HG03196 (cell line): ENCODE measurements at regions not wholly inside any gene's neighbourhood (a gene's known extent, or its start where the extent isn't known, plus 50 kb on each side); places are given as distances from the start of the nearest gene placed in this dataset.
"Not testable (repeated sequence)": the region's sequence is repeated elsewhere in the genome, so short reads cannot be mapped to it uniquely, and the experiment has no call there.

Experiments used
- ATAC-seq: cut with Tn5 transposase; IDR thresholded peaks from one replicate; pipeline ENCODE4 v1.9.1; 2021; ENCODE audit not compliant: unreplicated experiment

GRCh38 chr1:218494449-218494852, 149.3 kb downstream of the TGFB2 start:
- no peak for ATAC-seq

- no peak for ATAC-seq
These were observed 150.8 kb downstream of the TGFB2 start for GRCh38 chr1:218495931-218496330.

DNA sequence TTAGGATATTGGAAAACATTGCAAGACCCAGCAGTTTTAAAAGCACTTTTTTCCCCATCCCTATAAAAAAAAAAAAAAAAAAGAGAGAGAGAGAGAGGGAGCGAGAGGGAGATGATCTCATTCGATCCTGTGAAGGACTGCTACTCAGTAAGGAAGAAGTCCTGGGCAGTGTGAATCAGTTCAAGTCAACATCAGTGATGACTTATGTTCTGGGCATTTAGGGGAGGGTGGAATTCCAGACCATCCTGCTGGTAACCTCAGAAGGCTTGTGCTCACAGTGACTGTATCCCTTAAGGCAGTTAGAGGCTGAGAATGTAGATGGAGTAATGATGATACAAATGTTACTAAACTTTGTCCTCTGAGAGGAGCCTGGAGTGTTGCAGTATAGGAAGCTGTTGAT, 151.4 kb downstream of the TGFB2 start:
- no peak for ATAC-seq

DNA sequence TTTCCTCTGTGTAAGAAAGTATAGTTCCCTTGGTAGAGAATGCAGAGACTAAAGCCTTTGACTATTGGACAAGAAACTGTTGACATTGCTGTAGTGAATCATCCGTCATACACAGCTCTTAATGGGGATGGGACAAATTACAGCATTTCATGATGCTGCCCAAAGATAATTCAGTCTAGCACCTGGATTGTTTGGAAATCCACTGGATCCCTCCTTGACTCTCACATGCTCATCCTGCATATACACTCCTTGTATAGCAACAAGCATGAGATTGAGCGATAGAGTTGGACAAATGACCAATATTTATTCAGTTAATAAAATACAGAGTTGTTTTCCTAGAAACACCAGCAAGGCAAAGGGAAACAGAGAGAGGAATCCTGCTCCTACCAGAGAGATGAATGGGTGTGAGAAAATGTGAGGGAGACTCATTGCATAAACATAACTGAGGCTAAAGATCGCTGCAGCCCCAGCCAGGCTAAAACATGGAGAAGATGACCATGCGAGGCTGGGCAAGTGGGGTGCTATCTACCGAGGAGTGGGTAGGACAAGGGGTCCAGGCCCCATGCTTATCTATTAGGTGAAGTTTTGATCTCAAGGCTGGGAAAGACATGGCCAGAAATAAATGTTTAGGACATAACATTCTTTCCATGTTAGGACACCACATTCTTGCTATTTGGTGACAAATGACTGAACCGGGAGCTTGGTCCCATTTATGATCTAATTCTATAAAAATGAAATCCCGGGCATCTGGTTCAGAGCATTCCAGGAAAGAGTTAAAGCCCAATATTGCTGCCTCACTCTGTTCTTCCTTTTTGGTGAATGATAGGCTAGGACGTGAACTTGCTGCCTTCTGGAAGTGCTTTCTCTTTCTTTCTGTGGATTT, 153.2 kb downstream of the TGFB2 start:
- no peak for ATAC-seq

GRCh38 chr1:218499011-218499691, 154.0 kb downstream of the TGFB2 start:
- no peak for ATAC-seq

GRCh38 chr1:218499911-218500310, 154.8 kb downstream of the TGFB2 start:
- no peak for ATAC-seq

DNA sequence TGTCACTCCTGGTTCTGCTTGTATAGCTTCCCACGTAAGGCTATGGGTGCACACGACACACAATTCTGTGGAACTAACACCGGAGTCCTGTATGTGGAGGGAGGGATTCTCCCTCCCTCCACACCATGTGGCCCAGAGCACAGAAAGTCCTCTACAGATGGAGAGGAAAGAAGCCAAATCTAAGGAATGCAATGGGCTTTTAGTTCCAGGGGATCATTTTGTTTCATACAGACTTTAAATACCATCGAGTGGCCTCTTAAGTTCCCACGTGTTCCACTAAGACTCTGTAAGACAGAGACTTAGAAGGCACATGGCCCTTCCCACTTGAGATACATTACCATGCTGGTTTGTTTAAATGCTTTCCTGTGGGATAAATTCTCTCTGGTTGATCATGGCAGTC, 156.0 kb downstream of the TGFB2 start:
- no peak for ATAC-seq

DNA sequence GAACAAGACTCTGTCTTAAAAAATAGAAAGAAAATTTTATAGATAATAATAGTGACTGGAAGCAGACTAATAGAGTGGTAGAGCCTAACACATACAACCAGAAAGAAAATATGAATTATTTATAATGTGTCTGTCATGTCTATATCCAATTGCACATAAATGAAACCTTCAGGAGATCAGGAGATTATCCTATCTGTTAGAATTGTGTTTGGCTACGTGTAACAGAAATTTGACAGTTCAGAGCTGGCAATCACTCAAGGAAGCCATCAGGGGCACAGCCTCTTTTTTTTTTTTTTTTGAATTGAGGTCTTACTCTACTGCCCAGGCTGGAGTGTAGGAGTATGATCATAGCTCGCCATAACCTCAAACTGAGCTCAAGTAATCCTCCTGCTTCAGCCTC, 157.2 kb downstream of the TGFB2 start:
- ATAC-seq = no peak

- ATAC-seq = no peak
These were observed 158.0 kb downstream of the TGFB2 start for GRCh38 chr1:218503102-218503501.

DNA sequence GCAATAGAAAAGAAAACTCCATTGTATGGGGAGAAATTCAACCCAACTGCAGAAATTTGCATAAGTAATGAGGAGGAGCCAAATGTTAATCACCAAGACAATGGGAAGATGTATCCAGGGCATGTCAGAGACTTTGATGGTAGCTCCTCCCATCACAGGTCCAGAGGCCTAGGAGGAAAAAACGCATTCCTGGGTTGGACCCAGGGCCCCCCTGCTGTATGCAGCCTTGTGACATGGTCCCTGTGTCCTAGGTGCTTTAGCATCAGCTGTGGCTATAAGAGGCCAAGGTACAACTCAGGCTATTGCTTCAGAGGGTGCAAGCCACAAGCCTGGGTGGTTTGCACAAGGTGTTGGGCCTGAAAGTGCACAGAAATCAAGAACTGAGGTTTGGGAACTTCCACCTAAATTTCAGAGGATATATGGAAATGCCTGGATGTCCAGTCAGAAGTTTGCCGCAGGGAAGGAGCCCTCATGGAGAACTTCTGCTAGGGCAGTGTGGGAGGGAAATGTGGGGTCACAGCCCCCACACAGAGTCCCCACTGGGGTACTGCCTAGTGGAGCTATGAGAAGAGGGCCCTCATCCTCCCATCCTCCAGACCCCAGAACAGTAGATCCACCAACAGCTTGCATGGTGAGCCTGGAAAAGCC, 162.3 kb downstream of the TGFB2 start:
- no peak for ATAC-seq

- ATAC-seq = no peak
These were observed 165.1 kb downstream of the TGFB2 start for GRCh38 chr1:218510153-218510772.

GRCh38 chr1:218513328-218513727, 168.2 kb downstream of the TGFB2 start:
- ATAC-seq = no peak

DNA sequence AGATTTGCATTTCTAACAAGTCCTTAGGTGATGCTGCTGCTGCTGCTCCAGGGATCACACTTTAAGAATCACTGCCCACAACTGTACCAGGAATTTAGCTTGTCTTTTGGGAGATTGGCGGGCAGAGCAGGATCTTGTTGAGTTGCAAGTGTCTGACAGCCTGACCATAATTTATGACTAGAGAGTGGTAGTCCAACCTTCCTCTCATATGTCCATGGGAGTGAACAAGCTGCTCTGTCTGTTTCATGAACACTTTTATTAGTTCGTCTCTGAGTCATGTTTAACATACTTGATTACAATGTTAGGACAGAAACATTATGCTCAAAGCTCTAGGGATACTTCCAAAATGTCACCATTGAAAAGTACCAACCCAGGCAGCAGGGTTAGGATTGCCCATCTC, 169.6 kb downstream of the TGFB2 start:
- no peak for ATAC-seq

GRCh38 chr1:218516526-218516925, 171.4 kb downstream of the TGFB2 start:
- no peak for ATAC-seq

DNA sequence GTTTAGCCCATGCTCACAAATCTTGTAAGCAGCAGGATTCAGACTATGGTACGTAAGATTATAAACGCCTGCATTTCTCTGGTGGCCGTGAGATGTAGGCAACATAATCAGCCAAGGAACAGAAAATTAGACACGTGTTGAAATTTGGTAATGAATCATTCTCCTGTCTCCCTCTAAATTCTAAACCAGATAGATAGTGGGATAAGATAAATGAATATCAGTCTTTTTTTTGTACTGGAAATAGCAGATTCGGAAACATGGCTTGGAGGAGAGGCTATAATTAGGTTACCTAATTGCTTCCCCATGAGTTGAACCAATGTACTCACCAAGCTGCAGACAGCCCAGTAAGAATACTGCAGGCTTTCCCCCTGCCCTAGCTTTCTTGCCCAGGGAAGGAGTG, 172.3 kb downstream of the TGFB2 start:
- no peak for ATAC-seq

GRCh38 chr1:218518216-218518740, 173.1 kb downstream of the TGFB2 start:
- ATAC-seq = no peak

DNA sequence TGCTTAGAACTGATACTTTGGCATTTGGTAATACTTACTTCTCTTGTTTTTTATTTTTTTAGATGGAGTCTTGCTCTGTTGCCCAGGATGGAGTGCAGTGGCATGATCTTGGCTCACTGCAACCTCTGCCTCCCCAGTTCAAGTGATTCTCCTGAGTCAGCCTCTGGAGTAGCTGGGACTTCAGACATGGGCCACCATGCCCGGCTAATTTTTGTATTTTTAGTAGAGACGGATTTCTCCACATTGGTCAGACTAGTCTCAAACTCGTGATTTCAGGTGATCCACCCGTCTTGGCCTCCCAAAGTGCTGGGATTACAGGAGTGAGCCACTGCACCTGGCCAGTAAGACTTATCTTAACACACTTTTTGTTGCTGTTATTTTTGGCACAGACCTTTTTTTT, 175.5 kb downstream of the TGFB2 start:
- not testable (repeated sequence) for ATAC-seq

DNA sequence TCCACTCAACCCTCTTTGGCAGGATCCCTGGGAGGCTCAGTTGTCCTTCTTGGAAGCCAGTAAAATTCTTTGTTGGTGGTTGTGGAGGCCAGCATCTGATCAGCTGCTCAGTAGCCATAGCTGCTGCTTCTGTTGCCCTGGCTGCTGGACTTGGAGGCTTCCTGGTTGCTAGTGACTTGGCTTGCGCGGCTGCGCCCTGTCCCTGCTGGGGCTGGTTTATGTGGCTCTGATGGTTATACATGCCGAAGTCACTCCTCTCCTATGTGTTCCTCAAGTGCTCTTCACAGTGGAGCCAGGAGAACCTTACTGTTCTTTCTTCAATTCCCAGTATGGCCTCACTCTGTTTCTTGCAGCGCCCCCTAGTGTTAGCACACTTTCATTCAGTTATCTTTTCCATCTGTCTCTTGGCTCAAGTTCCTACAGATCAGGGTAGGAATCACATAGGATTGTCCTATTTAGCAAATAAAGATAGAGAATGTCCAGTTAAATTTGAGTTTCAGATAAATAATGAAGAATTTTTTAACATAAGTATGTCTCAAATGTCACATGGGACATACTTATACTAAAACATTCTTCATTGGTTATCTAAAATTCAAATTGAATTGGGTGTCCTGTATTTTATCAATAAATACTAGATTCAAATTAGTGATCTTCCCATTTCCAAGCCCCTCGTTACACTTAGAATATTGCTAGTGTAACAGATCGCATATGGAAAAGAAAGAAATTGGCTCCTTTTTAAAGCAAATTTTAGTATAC, 176.5 kb downstream of the TGFB2 start:
- ATAC-seq = no peak

DNA sequence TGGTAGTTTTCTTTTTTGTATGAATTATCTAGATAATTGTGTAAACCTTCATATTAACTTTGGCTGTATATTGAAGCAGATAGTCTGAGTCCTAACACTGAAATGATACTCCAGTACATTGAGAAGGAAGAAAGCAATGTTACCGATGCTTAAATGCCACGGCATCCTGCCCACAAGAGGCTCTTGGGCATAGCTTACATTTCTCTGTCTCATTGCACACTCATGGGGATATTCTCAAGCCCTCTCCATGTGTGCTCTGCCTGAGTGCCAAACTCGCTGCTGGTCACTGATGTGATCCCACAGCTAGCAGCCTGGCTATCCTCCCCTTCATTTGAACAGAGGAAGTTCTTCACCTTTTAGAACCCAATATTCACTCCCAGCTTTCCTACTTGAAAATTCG, 179.4 kb downstream of the TGFB2 start:
- no peak for ATAC-seq

- ATAC-seq = no peak
These were observed 179.9 kb downstream of the TGFB2 start for GRCh38 chr1:218525031-218525430.
